ENCODE measurements at regions not wholly inside any gene's neighbourhood (a gene's known extent, or its start where the extent isn't known, plus 50 kb on each side); places are given as distances from the start of the nearest gene placed in this dataset.

GRCh38 chr7:106367664-106368063, 82.9 kb upstream of the NAMPT start:
- H3K36me3 ChIP-seq (replicated peaks in 1 of 2; ENCODE audit: control insufficient read depth in 1 of 2, insufficient read depth in 2 of 2, low read length in 2 of 2) = no peaks in the 10 kb centered on the region
- H3K27ac ChIP-seq (ENCODE audit: low read depth in 1 of 2, low read length in 2 of 2) = no peak overlapping the region
- DNase-seq = peak; percentile 23 to 85 (median 52)
- 96% methylated on average over 3 of the region's 3 CpGs for WGBS (ENCODE audit: insufficient coverage)
- no peak overlapping the region for H3K4me2 ChIP-seq (replicated peaks; ENCODE audit: extremely low read depth, low read length, poor library complexity, severe bottlenecking)
- TF ChIP-seq CTCF (IDR thresholded peaks at IDR 0.05) = no peak
- no peak overlapping the region for H2AFZ ChIP-seq (ENCODE audit: insufficient read depth, low read depth, low read length, poor library complexity, severe bottlenecking)
- Mint-ChIP-seq H3K27me3 (ENCODE audit: low read depth in 3 of 3) (peaks cover 0 to 3% (median 0%) of the 10 kb centered on the region in 3 donors), H3K36me3 (peaks cover 0 to 4% of the 10 kb centered on the region in 2 donors), H3K4me1 (peaks cover 29% of the 10 kb centered on the region), H3K9me3 (peaks cover 0 to 5% (median 0%) of the 10 kb centered on the region in 7 donors), H3K27ac (peak overlapping the region in 6 of 7 donors; percentile 76 to 95 (median 90)), H3K4me3 (no peak overlapping the region)
- H3K9me3 ChIP-seq (replicated peaks in 1 of 2; ENCODE audit: control insufficient read depth in 1 of 2, insufficient read depth in 1 of 2, low read length in 2 of 2) = no peaks in the 10 kb centered on the region
- no peaks in the 10 kb centered on the region for H3K79me2 ChIP-seq (ENCODE audit: insufficient read depth, low read length)
- H4K20me1 ChIP-seq (ENCODE audit: insufficient read depth, low read length) = no peaks in the 10 kb centered on the region
- intact Hi-C loops (cut with micrococcal nuclease) = loop anchor here (2.0 to 5.0 kb wide), 4 partner anchors 21 to 95 kb away; partner anchors contain the start of gene NAMPT (in 2 of the 2)
- no peak overlapping the region for H3K4me3 ChIP-seq (replicated peaks in 1 of 3; ENCODE audit: low read depth in 2 of 3, low read length in 3 of 3)
- H3K9ac ChIP-seq (ENCODE audit: insufficient read depth, low read length, poor library complexity, severe bottlenecking) = no peak overlapping the region
- H3K4me1 ChIP-seq (ENCODE audit: control insufficient read depth in 1 of 2, insufficient read depth in 2 of 2, low read length in 2 of 2) = peaks cover 18 to 27% of the 10 kb centered on the region in 2 donors
- no peaks in the 10 kb centered on the region for H3K27me3 ChIP-seq (ENCODE audit: control insufficient read depth in 2 of 2, insufficient read depth in 2 of 2, low read length in 2 of 2)

GRCh38 chr7:106367018-106367420, 82.2 kb upstream of the NAMPT start:
- TF ChIP-seq CTCF (IDR thresholded peaks at IDR 0.05) = peak; percentile 78
- intact Hi-C loops (cut with micrococcal nuclease) = loop anchor here (2.0 to 5.0 kb wide), 4 partner anchors 20 to 95 kb away; partner anchors contain the start of gene NAMPT (in 2 of the 2)
- no peak overlapping the region for H3K4me3 Mint-ChIP-seq
- H3K27ac Mint-ChIP-seq = peak overlapping the region; percentile 64 to 95 (median 90)
- H4K20me1 ChIP-seq (ENCODE audit: insufficient read depth, low read length) = no peaks in the 10 kb centered on the region
- no peaks in the 10 kb centered on the region for H3K36me3 ChIP-seq (replicated peaks in 1 of 2; ENCODE audit: control insufficient read depth in 1 of 2, insufficient read depth in 2 of 2, low read length in 2 of 2)
- peaks cover 0 to 4% of the 10 kb centered on the region in 2 donors for H3K36me3 Mint-ChIP-seq
- no peaks in the 10 kb centered on the region for H3K9me3 ChIP-seq (replicated peaks in 1 of 2; ENCODE audit: control insufficient read depth in 1 of 2, insufficient read depth in 1 of 2, low read length in 2 of 2)
- 49% methylated on average over 3 of the region's 3 CpGs for WGBS (ENCODE audit: insufficient coverage)
- no peaks in the 10 kb centered on the region for H3K79me2 ChIP-seq (ENCODE audit: insufficient read depth, low read length)
- H3K27me3 Mint-ChIP-seq (ENCODE audit: low read depth in 3 of 3) = peaks cover 0 to 3% (median 0%) of the 10 kb centered on the region in 3 donors
- H3K9me3 Mint-ChIP-seq = peaks cover 0 to 10% (median 0%) of the 10 kb centered on the region in 7 donors
- H3K4me2 ChIP-seq (replicated peaks; ENCODE audit: extremely low read depth, low read length, poor library complexity, severe bottlenecking) = no peak overlapping the region
- H3K9ac ChIP-seq (ENCODE audit: insufficient read depth, low read length, poor library complexity, severe bottlenecking) = no peak overlapping the region
- no peak overlapping the region for H3K27ac ChIP-seq (ENCODE audit: low read depth in 1 of 2, low read length in 2 of 2)
- H3K4me1 Mint-ChIP-seq = peaks cover 35% of the 10 kb centered on the region
- H3K4me1 ChIP-seq (ENCODE audit: control insufficient read depth in 1 of 2, insufficient read depth in 2 of 2, low read length in 2 of 2) = peaks cover 18 to 27% of the 10 kb centered on the region in 2 donors
- H2AFZ ChIP-seq (ENCODE audit: insufficient read depth, low read depth, low read length, poor library complexity, severe bottlenecking) = no peak overlapping the region
- H3K27me3 ChIP-seq (ENCODE audit: control insufficient read depth in 2 of 2, insufficient read depth in 2 of 2, low read length in 2 of 2) = no peaks in the 10 kb centered on the region
- no peak overlapping the region for H3K4me3 ChIP-seq (replicated peaks in 1 of 3; ENCODE audit: low read depth in 2 of 3, low read length in 3 of 3)
- peak; percentile 59 to 83 (median 78) for DNase-seq
